Pancreas (tissue), 10 donors: ENCODE measurements at regions not wholly inside any gene's neighbourhood (a gene's known extent, or its start where the extent isn't known, plus 50 kb on each side); places are given as distances from the start of the nearest gene placed in this dataset.

Experiments
- ATAC-seq, 4 donors: fragments of 200-7000 bp; cut with Tn5 transposase; one replicate each; pipeline versions ENCODE4 v1.8.0 to v1.9.1; 2020; ENCODE audit warnings: mild to moderate bottlenecking in 4 of 4, moderate library complexity in 4 of 4
- DNase-seq, 6 donors: peaks; one replicate each; pipeline ENCODE4 v3.0.0-alpha.2; 2020
- FAIRE-seq: peaks from 2 replicates; lab custom pipeline; 2012; peaks lifted over from hg19 to GRCh38; lab: Jason Lieb, UNC
- H3K27ac ChIP-seq, 4 donors: fragments of 200-600 bp; sonication (generic); 1 replicate in 3 of 4; 2 replicates in 1 of 4; pipeline versions ENCODE4 v1.5.0 to v1.8.0; 2020
- H3K27me3 ChIP-seq, 4 donors: fragments of 200-600 bp; one replicate each; pipeline ENCODE4 v1.8.0; 2021
- H3K36me3 ChIP-seq, 3 donors: fragments of 200-600 bp; sonication (generic) in 1 of 3; one replicate each; pipeline versions ENCODE4 v1.5.0 to v1.8.0; 2020 to 2021
- H3K4me1 ChIP-seq, 3 donors: fragments of 200-600 bp; one replicate each; pipeline ENCODE4 v1.8.0; 2021
- H3K4me3 ChIP-seq, 4 donors: fragments of 200-600 bp; sonication (generic) in 2 of 4; one replicate each; pipeline versions ENCODE4 v1.5.0 to v1.8.0; 2020 to 2021
- H3K9me3 ChIP-seq, 4 donors: fragments of 200-600 bp; one replicate each; pipeline ENCODE4 v1.8.0; 2021
- CTCF ChIP-seq, 4 donors: fragments of 200-600 bp; sonication (generic) in 3 of 4; IDR thresholded peaks; one replicate each; pipeline versions ENCODE4 v1.5.0 to v1.8.0; 2021; ENCODE audit warnings: antibody characterized with exemption in 4 of 4
- WGBS, 2 donors: extraction: QIAGEN DNeasy Blood & Tissue Kit; methylation state at CpG; one replicate each; pipeline ENCODE4 v1.1.7; 2013; 5-methylcytosine and 5-hydroxymethylcytosine counted together
- intact Hi-C, 3 donors: fragments of 100-400 bp; cut with DNase I; formaldehyde crosslinking; loops; one replicate each; pipeline versions ENCODE4 v1.11.1 to v1.14.2; 2022
- donor health status: healthy with polysubstance abuse.
- donor health status: DM: no; HTN: no; CAD: no; lungs with moderate emphysema.
- donor health status: DM: no; HTN: no; CAD: no.
- donor health status: control.
- donor health status: control.
- donor health status: Bipolar disorder and iron deficiency.
- donor health status: DM: yes; HTN: yes; CAD: no.
- donor health status: DM: no; HTN: no; CAD: no.
- donor health status: DM: no; HTN: no; CAD: no.
- donor health status: DM: yes; HTN: yes; CAD: no.

GRCh38 chr5:74957029-74957784, 91.0 kb upstream of the FAM169A start:
- no peak for FAIRE-seq
- intact Hi-C loops: no loop called here
- Histone ChIP-seq H3K27ac (peak overlapping the region in 3 of 4 donors; percentile 31 to 75 (median 58)), H3K9me3 (no peaks in the 10 kb centered on the region), H3K27me3 (no peaks in the 10 kb centered on the region), H3K4me1 (peaks cover 17 to 33% (median 22%) of the 10 kb centered on the region in 3 donors), H3K36me3 (no peaks in the 10 kb centered on the region), H3K4me3 (no peak overlapping the region)
- WGBS, 2 donors: 65 to 68% methylated on average over 5 of the region's 5 CpGs
- DNase-seq: no peak
- no peak for TF ChIP-seq CTCF (IDR thresholded peaks at IDR 0.05)
- ATAC-seq: peak; percentile 30 to 65 (median 45)

GRCh38 chr5:74956278-74956677, 90.1 kb upstream of the FAM169A start:
- 71 to 86% methylated on average over 4 of the region's 4 CpGs for WGBS, 2 donors
- ATAC-seq: no peak
- Histone ChIP-seq H3K9me3 (no peaks in the 10 kb centered on the region), H3K27me3 (no peaks in the 10 kb centered on the region), H3K36me3 (no peaks in the 10 kb centered on the region), H3K4me3 (no peak overlapping the region), H3K4me1 (peaks cover 17 to 33% (median 22%) of the 10 kb centered on the region in 3 donors), H3K27ac (peak overlapping the region in 2 of 4 donors; percentile 57 to 75)
- intact Hi-C loops: no loop called here
- FAIRE-seq: no peak
- DNase-seq: no peak
- no peak for TF ChIP-seq CTCF (IDR thresholded peaks at IDR 0.05)

- intact Hi-C loops: no loop called here
- Histone ChIP-seq H3K27ac (peak overlapping the region in 3 of 4 donors; percentile 20 to 75 (median 60)), H3K4me3 (no peak overlapping the region), H3K9me3 (no peaks in the 10 kb centered on the region), H3K27me3 (no peaks in the 10 kb centered on the region), H3K4me1 (peaks cover 17 to 35% (median 26%) of the 10 kb centered on the region in 3 donors), H3K36me3 (no peaks in the 10 kb centered on the region)
- WGBS, 2 donors: 18 to 25% methylated on average over 3 of the region's 3 CpGs
- ATAC-seq (peak; percentile 35 to 55 (median 46)), DNase-seq (no peak), FAIRE-seq (no peak)
- TF ChIP-seq CTCF (IDR thresholded peaks at IDR 0.05): no peak
Measured at GRCh38 chr5:74954919-74955318, 88.7 kb upstream of the FAM169A start.

- intact Hi-C loops: no loop called here
- Histone ChIP-seq H3K9me3 (no peaks in the 10 kb centered on the region), H3K27ac (peak overlapping the region; percentile 5 to 75 (median 40)), H3K4me1 (peaks cover 17 to 41% (median 33%) of the 10 kb centered on the region in 3 donors), H3K27me3 (no peaks in the 10 kb centered on the region), H3K36me3 (no peaks in the 10 kb centered on the region), H3K4me3 (no peak overlapping the region)
- TF ChIP-seq CTCF (IDR thresholded peaks at IDR 0.05): no peak
- no peak for DNase-seq
- WGBS, 2 donors: 57 to 60% methylated on average over 8 of the region's 8 CpGs
- peak in 2 of 4 donors; percentile 7 to 13 for ATAC-seq
- FAIRE-seq: no peak
Measured at GRCh38 chr5:74953937-74954720, 87.9 kb upstream of the FAM169A start.
